ENCODE measurements at regions not wholly inside any gene's neighbourhood (a gene's known extent, or its start where the extent isn't known, plus 50 kb on each side); places are given as distances from the start of the nearest gene placed in this dataset.

- Histone ChIP-seq H3K4me1 (ENCODE audit: control insufficient read depth, low read depth, low read length) (no peaks in the 10 kb centered on the region), H2BK15ac (replicated peaks; ENCODE audit: low read depth) (no peak overlapping the region), H3K4ac (ENCODE audit: low read depth, low read length) (no peak overlapping the region), H3K27ac (ENCODE audit: low read depth, low read length) (no peak overlapping the region), H3K18ac (ENCODE audit: low read length) (no peak overlapping the region), H2AK5ac (ENCODE audit: low read length) (no peak overlapping the region), H3K4me2 (ENCODE audit: low read length) (no peak overlapping the region), H2BK120ac (ENCODE audit: low read depth, low read length) (no peak overlapping the region), H3K79me1 (ENCODE audit: low read length) (no peaks in the 10 kb centered on the region), H4K8ac (ENCODE audit: low read depth, low read length) (no peak overlapping the region), H3K23ac (ENCODE audit: low read length) (no peak overlapping the region), H3K36me3 (ENCODE audit: control insufficient read depth, insufficient read depth, low read length) (no peaks in the 10 kb centered on the region), H3K4me3 (ENCODE audit: low read length) (no peak overlapping the region), H3K27me3 (ENCODE audit: insufficient read depth, low read length, poor library complexity) (no peaks in the 10 kb centered on the region), H3K56ac (ENCODE audit: low read length) (no peak overlapping the region), H3K9ac (ENCODE audit: low read length) (no peak overlapping the region), H4K5ac (ENCODE audit: low read length) (no peak overlapping the region), H2BK5ac (ENCODE audit: low read length) (no peak overlapping the region), H3K79me2 (ENCODE audit: control insufficient read depth, insufficient read depth, low read length) (no peaks in the 10 kb centered on the region)
- no peak for DNase-seq
- WGBS (ENCODE audit: extremely low coverage, insufficient coverage, low lambda C conversion rate) = no CpG with 5 or more reads among the region's 7 CpGs
Observed at GRCh38 chr2:198587741-198588140, 783.3 kb downstream of the PLCL1 start.

DNA sequence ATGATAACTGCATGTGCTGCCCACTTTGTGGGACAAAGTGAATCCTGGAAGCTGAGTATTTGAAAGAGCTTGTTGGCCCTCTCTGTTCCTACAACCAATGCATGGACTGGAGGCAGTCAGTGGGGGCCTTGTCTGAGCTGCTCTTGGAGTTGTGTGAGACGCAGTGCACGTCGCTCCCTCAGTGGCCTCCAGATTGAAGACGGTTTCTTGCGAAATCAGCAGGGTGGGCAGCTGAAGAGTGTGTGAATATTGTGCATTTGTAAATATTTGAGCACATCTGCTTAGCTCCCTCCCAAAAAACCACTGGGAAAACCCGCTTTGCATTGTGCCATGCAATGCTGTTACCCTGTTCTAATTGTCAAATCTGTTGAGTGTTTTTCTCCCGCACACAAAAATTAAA is 782.8 kb downstream of the PLCL1 start:
- DNase-seq = no peak
- H3K18ac ChIP-seq (ENCODE audit: low read length) = no peak overlapping the region
- no peaks in the 10 kb centered on the region for H3K79me2 ChIP-seq (ENCODE audit: control insufficient read depth, insufficient read depth, low read length)
- no CpG with 5 or more reads among the region's 7 CpGs for WGBS (ENCODE audit: extremely low coverage, insufficient coverage, low lambda C conversion rate)
- no peak overlapping the region for H3K4me3 ChIP-seq (ENCODE audit: low read length)
- no peak overlapping the region for H4K8ac ChIP-seq (ENCODE audit: low read depth, low read length)
- H2BK120ac ChIP-seq (ENCODE audit: low read depth, low read length) = no peak overlapping the region
- H2AK5ac ChIP-seq (ENCODE audit: low read length) = no peak overlapping the region
- H3K56ac ChIP-seq (ENCODE audit: low read length) = no peak overlapping the region
- no peak overlapping the region for H2BK5ac ChIP-seq (ENCODE audit: low read length)
- H3K36me3 ChIP-seq (ENCODE audit: control insufficient read depth, insufficient read depth, low read length) = no peaks in the 10 kb centered on the region
- no peaks in the 10 kb centered on the region for H3K27me3 ChIP-seq (ENCODE audit: insufficient read depth, low read length, poor library complexity)
- no peak overlapping the region for H3K9ac ChIP-seq (ENCODE audit: low read length)
- H3K4ac ChIP-seq (ENCODE audit: low read depth, low read length) = no peak overlapping the region
- H3K27ac ChIP-seq (ENCODE audit: low read depth, low read length) = no peak overlapping the region
- no peak overlapping the region for H3K23ac ChIP-seq (ENCODE audit: low read length)
- no peak overlapping the region for H3K4me2 ChIP-seq (ENCODE audit: low read length)
- no peak overlapping the region for H4K5ac ChIP-seq (ENCODE audit: low read length)
- no peaks in the 10 kb centered on the region for H3K79me1 ChIP-seq (ENCODE audit: low read length)
- H3K4me1 ChIP-seq (ENCODE audit: control insufficient read depth, low read depth, low read length) = no peaks in the 10 kb centered on the region
- no peak overlapping the region for H2BK15ac ChIP-seq (replicated peaks; ENCODE audit: low read depth)

- H3K4me2 ChIP-seq (ENCODE audit: low read length) = no peak overlapping the region
- H3K27me3 ChIP-seq (ENCODE audit: insufficient read depth, low read length, poor library complexity) = no peaks in the 10 kb centered on the region
- WGBS (ENCODE audit: extremely low coverage, insufficient coverage, low lambda C conversion rate) = no CpG with 5 or more reads among the region's 4 CpGs
- H3K27ac ChIP-seq (ENCODE audit: low read depth, low read length) = no peak overlapping the region
- H3K23ac ChIP-seq (ENCODE audit: low read length) = no peak overlapping the region
- no peak overlapping the region for H3K56ac ChIP-seq (ENCODE audit: low read length)
- H3K4me3 ChIP-seq (ENCODE audit: low read length) = no peak overlapping the region
- H3K79me2 ChIP-seq (ENCODE audit: control insufficient read depth, insufficient read depth, low read length) = no peaks in the 10 kb centered on the region
- no peak overlapping the region for H2AK5ac ChIP-seq (ENCODE audit: low read length)
- DNase-seq = no peak
- no peak overlapping the region for H2BK120ac ChIP-seq (ENCODE audit: low read depth, low read length)
- H3K18ac ChIP-seq (ENCODE audit: low read length) = no peak overlapping the region
- no peak overlapping the region for H2BK15ac ChIP-seq (replicated peaks; ENCODE audit: low read depth)
- no peaks in the 10 kb centered on the region for H3K79me1 ChIP-seq (ENCODE audit: low read length)
- no peak overlapping the region for H3K9ac ChIP-seq (ENCODE audit: low read length)
- no peaks in the 10 kb centered on the region for H3K4me1 ChIP-seq (ENCODE audit: control insufficient read depth, low read depth, low read length)
- no peak overlapping the region for H3K4ac ChIP-seq (ENCODE audit: low read depth, low read length)
- no peak overlapping the region for H4K8ac ChIP-seq (ENCODE audit: low read depth, low read length)
- H4K5ac ChIP-seq (ENCODE audit: low read length) = no peak overlapping the region
- no peaks in the 10 kb centered on the region for H3K36me3 ChIP-seq (ENCODE audit: control insufficient read depth, insufficient read depth, low read length)
- H2BK5ac ChIP-seq (ENCODE audit: low read length) = no peak overlapping the region
Observed at GRCh38 chr2:198571393-198571792, 767.0 kb downstream of the PLCL1 start.

GRCh38 chr2:198558176-198558575 is 753.8 kb downstream of the PLCL1 start:
- no peaks in the 10 kb centered on the region for H3K27me3 ChIP-seq (ENCODE audit: insufficient read depth, low read length, poor library complexity)
- H3K4me2 ChIP-seq (ENCODE audit: low read length) = no peak overlapping the region
- no peaks in the 10 kb centered on the region for H3K4me1 ChIP-seq (ENCODE audit: control insufficient read depth, low read depth, low read length)
- no peak overlapping the region for H2AK5ac ChIP-seq (ENCODE audit: low read length)
- H3K79me2 ChIP-seq (ENCODE audit: control insufficient read depth, insufficient read depth, low read length) = no peaks in the 10 kb centered on the region
- H2BK15ac ChIP-seq (replicated peaks; ENCODE audit: low read depth) = no peak overlapping the region
- no peak overlapping the region for H3K4me3 ChIP-seq (ENCODE audit: low read length)
- H2BK120ac ChIP-seq (ENCODE audit: low read depth, low read length) = no peak overlapping the region
- H3K4ac ChIP-seq (ENCODE audit: low read depth, low read length) = no peak overlapping the region
- no peak overlapping the region for H3K56ac ChIP-seq (ENCODE audit: low read length)
- H3K23ac ChIP-seq (ENCODE audit: low read length) = no peak overlapping the region
- no peak overlapping the region for H3K18ac ChIP-seq (ENCODE audit: low read length)
- H3K79me1 ChIP-seq (ENCODE audit: low read length) = no peaks in the 10 kb centered on the region
- WGBS (ENCODE audit: extremely low coverage, insufficient coverage, low lambda C conversion rate) = no CpG with 5 or more reads among the region's 2 CpGs
- H2BK5ac ChIP-seq (ENCODE audit: low read length) = no peak overlapping the region
- H3K9ac ChIP-seq (ENCODE audit: low read length) = no peak overlapping the region
- H3K27ac ChIP-seq (ENCODE audit: low read depth, low read length) = no peak overlapping the region
- H4K8ac ChIP-seq (ENCODE audit: low read depth, low read length) = no peak overlapping the region
- DNase-seq = no peak
- no peaks in the 10 kb centered on the region for H3K36me3 ChIP-seq (ENCODE audit: control insufficient read depth, insufficient read depth, low read length)
- H4K5ac ChIP-seq (ENCODE audit: low read length) = no peak overlapping the region

DNA sequence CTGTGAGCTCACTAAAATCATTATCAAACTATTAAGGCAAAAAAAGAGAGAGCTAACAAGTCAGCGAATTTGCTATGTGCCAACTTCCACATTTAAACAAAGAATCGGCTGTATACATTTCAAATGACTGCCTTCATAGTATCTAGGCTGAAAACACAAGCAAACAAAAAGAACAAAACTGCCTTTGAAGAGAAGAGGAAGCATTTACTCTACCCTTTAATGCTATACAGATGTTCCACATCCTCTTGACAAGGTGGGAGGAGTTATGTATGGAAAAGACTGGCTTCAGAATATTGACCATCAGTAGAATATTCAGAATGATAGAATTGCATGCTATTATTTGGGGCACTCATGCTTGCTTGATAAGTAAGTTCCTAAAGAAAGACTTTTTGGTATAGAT is 741.7 kb downstream of the PLCL1 start:
- no peak overlapping the region for H3K9ac ChIP-seq (ENCODE audit: low read length)
- H3K4me3 ChIP-seq (ENCODE audit: low read length) = no peak overlapping the region
- H3K18ac ChIP-seq (ENCODE audit: low read length) = no peak overlapping the region
- H2BK15ac ChIP-seq (replicated peaks; ENCODE audit: low read depth) = no peak overlapping the region
- H3K4ac ChIP-seq (ENCODE audit: low read depth, low read length) = no peak overlapping the region
- WGBS (ENCODE audit: extremely low coverage, insufficient coverage, low lambda C conversion rate) = no CpG with 5 or more reads among the region's 2 CpGs
- no peaks in the 10 kb centered on the region for H3K27me3 ChIP-seq (ENCODE audit: insufficient read depth, low read length, poor library complexity)
- H3K79me2 ChIP-seq (ENCODE audit: control insufficient read depth, insufficient read depth, low read length) = no peaks in the 10 kb centered on the region
- no peak overlapping the region for H2BK120ac ChIP-seq (ENCODE audit: low read depth, low read length)
- no peaks in the 10 kb centered on the region for H3K36me3 ChIP-seq (ENCODE audit: control insufficient read depth, insufficient read depth, low read length)
- no peak overlapping the region for H3K56ac ChIP-seq (ENCODE audit: low read length)
- no peak overlapping the region for H3K27ac ChIP-seq (ENCODE audit: low read depth, low read length)
- no peaks in the 10 kb centered on the region for H3K4me1 ChIP-seq (ENCODE audit: control insufficient read depth, low read depth, low read length)
- no peak overlapping the region for H2AK5ac ChIP-seq (ENCODE audit: low read length)
- no peak overlapping the region for H2BK5ac ChIP-seq (ENCODE audit: low read length)
- DNase-seq = no peak
- no peaks in the 10 kb centered on the region for H3K79me1 ChIP-seq (ENCODE audit: low read length)
- no peak overlapping the region for H4K5ac ChIP-seq (ENCODE audit: low read length)
- no peak overlapping the region for H3K23ac ChIP-seq (ENCODE audit: low read length)
- no peak overlapping the region for H4K8ac ChIP-seq (ENCODE audit: low read depth, low read length)
- H3K4me2 ChIP-seq (ENCODE audit: low read length) = no peak overlapping the region

DNA sequence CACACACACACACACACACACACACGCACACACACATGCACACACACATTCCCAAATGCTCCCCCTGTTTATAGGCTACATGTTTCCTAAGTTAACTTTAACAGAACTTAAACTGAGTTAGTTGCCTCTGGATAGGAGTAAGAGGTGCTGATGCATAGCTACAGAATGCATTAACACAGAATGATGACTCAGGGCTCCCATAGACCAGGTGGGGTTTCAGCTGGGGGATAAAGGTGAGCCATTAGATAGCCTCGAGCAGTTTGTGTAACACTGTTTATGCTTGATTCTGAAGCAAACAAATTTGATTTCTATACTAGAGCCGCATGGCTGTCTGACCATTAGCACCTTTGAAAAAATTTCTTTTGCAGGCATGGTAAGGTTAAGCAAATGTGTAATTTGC is 741.0 kb downstream of the PLCL1 start:
- Histone ChIP-seq H4K5ac (ENCODE audit: low read length) (no peak overlapping the region), H3K4me3 (ENCODE audit: low read length) (no peak overlapping the region), H2BK120ac (ENCODE audit: low read depth, low read length) (no peak overlapping the region), H3K4me2 (ENCODE audit: low read length) (no peak overlapping the region), H2AK5ac (ENCODE audit: low read length) (no peak overlapping the region), H3K27ac (ENCODE audit: low read depth, low read length) (no peak overlapping the region), H3K23ac (ENCODE audit: low read length) (no peak overlapping the region), H4K8ac (ENCODE audit: low read depth, low read length) (no peak overlapping the region), H2BK15ac (replicated peaks; ENCODE audit: low read depth) (no peak overlapping the region), H3K56ac (ENCODE audit: low read length) (no peak overlapping the region), H3K79me2 (ENCODE audit: control insufficient read depth, insufficient read depth, low read length) (no peaks in the 10 kb centered on the region), H2BK5ac (ENCODE audit: low read length) (no peak overlapping the region), H3K4ac (ENCODE audit: low read depth, low read length) (no peak overlapping the region), H3K27me3 (ENCODE audit: insufficient read depth, low read length, poor library complexity) (no peaks in the 10 kb centered on the region), H3K18ac (ENCODE audit: low read length) (no peak overlapping the region), H3K4me1 (ENCODE audit: control insufficient read depth, low read depth, low read length) (no peaks in the 10 kb centered on the region), H3K9ac (ENCODE audit: low read length) (no peak overlapping the region), H3K79me1 (ENCODE audit: low read length) (no peaks in the 10 kb centered on the region), H3K36me3 (ENCODE audit: control insufficient read depth, insufficient read depth, low read length) (no peaks in the 10 kb centered on the region)
- peak; percentile 53 for DNase-seq
- no CpG with 5 or more reads among the region's 3 CpGs for WGBS (ENCODE audit: extremely low coverage, insufficient coverage, low lambda C conversion rate)
